ENCODE measurements at regions not wholly inside any gene's neighbourhood (a gene's known extent, or its start where the extent isn't known, plus 50 kb on each side); places are given as distances from the start of the nearest gene placed in this dataset.

- Histone ChIP-seq H3K27ac (no peak overlapping the region), H3K27me3 (no peaks in the 10 kb centered on the region), H3K4me3 (no peak overlapping the region), H3K4me1 (no peaks in the 10 kb centered on the region), H3K36me3 (no peaks in the 10 kb centered on the region), H3K9ac (no peak overlapping the region), H3K9me3 (no peaks in the 10 kb centered on the region), H4K20me1 (no peaks in the 10 kb centered on the region), H3K4me2 (no peak overlapping the region)
- TF ChIP-seq Cebpa-rat (IDR thresholded peaks at IDR 0.05), result no peak
Observed at GRCh38 chr5:106699198-106699597, 971.5 kb downstream of the EFNA5 start.

- Histone ChIP-seq H3K9ac (no peak overlapping the region), H3K4me1 (no peaks in the 10 kb centered on the region), H3K27me3 (no peaks in the 10 kb centered on the region), H3K9me3 (no peaks in the 10 kb centered on the region), H3K4me2 (no peak overlapping the region), H3K27ac (no peak overlapping the region), H3K36me3 (no peaks in the 10 kb centered on the region), H3K4me3 (no peak overlapping the region), H4K20me1 (no peaks in the 10 kb centered on the region)
- TF ChIP-seq Cebpa-rat (IDR thresholded peaks at IDR 0.05), result no peak
Observed at GRCh38 chr5:106698169-106698568, 972.6 kb downstream of the EFNA5 start.

GRCh38 chr5:106691701-106692100 lies 979.0 kb downstream of the EFNA5 start:
- TF ChIP-seq Cebpa-rat (IDR thresholded peaks at IDR 0.05), result no peak
- Histone ChIP-seq H3K36me3 (no peaks in the 10 kb centered on the region), H3K9ac (no peak overlapping the region)

GRCh38 chr5:106690585-106690984 lies 980.2 kb downstream of the EFNA5 start:
- Histone ChIP-seq H3K36me3 (no peaks in the 10 kb centered on the region), H3K9ac (no peak overlapping the region), H3K4me2 (no peak overlapping the region), H3K27me3 (no peaks in the 10 kb centered on the region), H3K9me3 (no peaks in the 10 kb centered on the region), H3K27ac (no peak overlapping the region), H3K4me1 (no peaks in the 10 kb centered on the region), H4K20me1 (no peaks in the 10 kb centered on the region), H3K4me3 (no peak overlapping the region)
- no peak for TF ChIP-seq Cebpa-rat (IDR thresholded peaks at IDR 0.05)

More at GRCh38 chr5:106691701-106692100, 979.0 kb downstream of the EFNA5 start:
- Histone ChIP-seq H3K27ac (no peak overlapping the region), H3K4me3 (no peak overlapping the region), H3K9me3 (no peaks in the 10 kb centered on the region), H4K20me1 (no peaks in the 10 kb centered on the region), H3K4me2 (no peak overlapping the region), H3K27me3 (no peaks in the 10 kb centered on the region), H3K4me1 (no peaks in the 10 kb centered on the region)

GRCh38 chr5:106680330-106680729 lies 990.4 kb downstream of the EFNA5 start:
- Histone ChIP-seq H3K36me3 (no peaks in the 10 kb centered on the region), H4K20me1 (no peaks in the 10 kb centered on the region), H3K4me1 (no peaks in the 10 kb centered on the region), H3K9ac (no peak overlapping the region), H3K27me3 (no peaks in the 10 kb centered on the region), H3K9me3 (0 out of 2 replicates have a peak, but pooled peaks cover 3% of the 10 kb centered on the region), H3K27ac (no peak overlapping the region), H3K4me2 (peak overlapping the region; percentile 28; the same call in 1 of the 2 replicates), H3K4me3 (no peak overlapping the region)
- TF ChIP-seq Cebpa-rat (IDR thresholded peaks at IDR 0.05), result no peak

- Histone ChIP-seq H3K9ac (no peak overlapping the region), H3K4me3 (no peak overlapping the region), H4K20me1 (no peaks in the 10 kb centered on the region), H3K9me3 (0 out of 2 replicates have a peak, but pooled peaks cover 3% of the 10 kb centered on the region), H3K27ac (no peak overlapping the region), H3K27me3 (no peaks in the 10 kb centered on the region), H3K4me1 (no peaks in the 10 kb centered on the region), H3K36me3 (no peaks in the 10 kb centered on the region), H3K4me2 (no peak overlapping the region)
- TF ChIP-seq Cebpa-rat (IDR thresholded peaks at IDR 0.05), result no peak
Observed at GRCh38 chr5:106677057-106677456, 993.7 kb downstream of the EFNA5 start.

- no peak overlapping the region for H3K27ac ChIP-seq
- H3K4me3 ChIP-seq, result no peak overlapping the region
- no peaks in the 10 kb centered on the region for H3K27me3 ChIP-seq
- no peak overlapping the region for H3K9ac ChIP-seq
- H3K4me2 ChIP-seq, result no peak overlapping the region
- H4K20me1 ChIP-seq, result no peaks in the 10 kb centered on the region
- H3K4me1 ChIP-seq, result no peaks in the 10 kb centered on the region
- no peak for TF ChIP-seq Cebpa-rat (IDR thresholded peaks at IDR 0.05)
- 0 out of 2 replicates have a peak, but pooled peaks cover 3% of the 10 kb centered on the region for H3K9me3 ChIP-seq
- H3K36me3 ChIP-seq, result no peaks in the 10 kb centered on the region
Observed at GRCh38 chr5:106675687-106676086, 995.0 kb downstream of the EFNA5 start.

- Histone ChIP-seq H3K9ac (no peak overlapping the region), H3K4me3 (no peak overlapping the region)
Observed at GRCh38 chr5:106673941-106674340, 996.8 kb downstream of the EFNA5 start.

GRCh38 chr5:106661866-106662265 lies 1008.9 kb downstream of the EFNA5 start:
- no peaks in the 10 kb centered on the region for H4K20me1 ChIP-seq
- no peak for TF ChIP-seq Cebpa-rat (IDR thresholded peaks at IDR 0.05)
- no peaks in the 10 kb centered on the region for H3K4me1 ChIP-seq
- no peaks in the 10 kb centered on the region for H3K36me3 ChIP-seq
- no peaks in the 10 kb centered on the region for H3K27me3 ChIP-seq
- no peak overlapping the region for H3K27ac ChIP-seq
- no peaks in the 10 kb centered on the region for H3K9me3 ChIP-seq
- H3K4me2 ChIP-seq, result no peak overlapping the region
- H3K4me3 ChIP-seq, result no peak overlapping the region
- H3K9ac ChIP-seq, result no peak overlapping the region

More at GRCh38 chr5:106673941-106674340, 996.8 kb downstream of the EFNA5 start:
- Histone ChIP-seq H3K4me1 (no peaks in the 10 kb centered on the region), H3K27ac (no peak overlapping the region), H3K4me2 (no peak overlapping the region), H3K36me3 (no peaks in the 10 kb centered on the region), H3K27me3 (no peaks in the 10 kb centered on the region), H3K9me3 (0 out of 2 replicates have a peak, but pooled peaks cover 3% of the 10 kb centered on the region), H4K20me1 (no peaks in the 10 kb centered on the region)
- no peak for TF ChIP-seq Cebpa-rat (IDR thresholded peaks at IDR 0.05)

GRCh38 chr5:106660681-106661080 lies 1010.1 kb downstream of the EFNA5 start:
- Histone ChIP-seq H3K4me1 (no peaks in the 10 kb centered on the region), H3K9me3 (no peaks in the 10 kb centered on the region), H4K20me1 (no peaks in the 10 kb centered on the region), H3K9ac (no peak overlapping the region), H3K27me3 (no peaks in the 10 kb centered on the region), H3K36me3 (no peaks in the 10 kb centered on the region), H3K4me2 (no peak overlapping the region), H3K27ac (no peak overlapping the region), H3K4me3 (no peak overlapping the region)
- no peak for TF ChIP-seq Cebpa-rat (IDR thresholded peaks at IDR 0.05)

- TF ChIP-seq Cebpa-rat (IDR thresholded peaks at IDR 0.05), result no peak
- Histone ChIP-seq H3K27me3 (no peaks in the 10 kb centered on the region), H3K36me3 (no peaks in the 10 kb centered on the region), H4K20me1 (no peaks in the 10 kb centered on the region), H3K27ac (no peak overlapping the region), H3K9me3 (peaks cover 4% of the 10 kb centered on the region; the same call in 1 of the 2 replicates), H3K4me3 (no peak overlapping the region), H3K4me2 (no peak overlapping the region), H3K9ac (no peak overlapping the region), H3K4me1 (no peaks in the 10 kb centered on the region)
Observed at GRCh38 chr5:106658150-106658549, 1012.6 kb downstream of the EFNA5 start.
